Pancreas (tissue), 10 donors: ENCODE measurements at regions not wholly inside any gene's neighbourhood (a gene's known extent, or its start where the extent isn't known, plus 50 kb on each side); places are given as distances from the start of the nearest gene placed in this dataset.

Experiments used
- ATAC-seq, 4 donors: fragments of 200-7000 bp; cut with Tn5 transposase; one replicate each; pipeline versions ENCODE4 v1.8.0 to v1.9.1; 2020; ENCODE audit warnings: mild to moderate bottlenecking in 4 of 4, moderate library complexity in 4 of 4
- DNase-seq, 6 donors: peaks; one replicate each; pipeline ENCODE4 v3.0.0-alpha.2; 2020
- FAIRE-seq: peaks from 2 replicates; lab custom pipeline; 2012; peaks lifted over from hg19 to GRCh38; lab: Jason Lieb, UNC
- H3K27ac ChIP-seq, 4 donors: fragments of 200-600 bp; sonication (generic); 1 replicate in 3 of 4; 2 replicates in 1 of 4; pipeline versions ENCODE4 v1.5.0 to v1.8.0; 2020
- H3K27me3 ChIP-seq, 4 donors: fragments of 200-600 bp; one replicate each; pipeline ENCODE4 v1.8.0; 2021
- H3K36me3 ChIP-seq, 3 donors: fragments of 200-600 bp; sonication (generic) in 1 of 3; one replicate each; pipeline versions ENCODE4 v1.5.0 to v1.8.0; 2020 to 2021
- H3K4me1 ChIP-seq, 3 donors: fragments of 200-600 bp; one replicate each; pipeline ENCODE4 v1.8.0; 2021
- H3K4me3 ChIP-seq, 4 donors: fragments of 200-600 bp; sonication (generic) in 2 of 4; one replicate each; pipeline versions ENCODE4 v1.5.0 to v1.8.0; 2020 to 2021
- H3K9me3 ChIP-seq, 4 donors: fragments of 200-600 bp; one replicate each; pipeline ENCODE4 v1.8.0; 2021
- CTCF ChIP-seq, 4 donors: fragments of 200-600 bp; sonication (generic) in 3 of 4; IDR thresholded peaks; one replicate each; pipeline versions ENCODE4 v1.5.0 to v1.8.0; 2021; ENCODE audit warnings: antibody characterized with exemption in 4 of 4
- WGBS, 2 donors: extraction: QIAGEN DNeasy Blood & Tissue Kit; methylation state at CpG; one replicate each; pipeline ENCODE4 v1.1.7; 2013; 5-methylcytosine and 5-hydroxymethylcytosine counted together
- intact Hi-C, 3 donors: fragments of 100-400 bp; cut with DNase I; formaldehyde crosslinking; loops; one replicate each; pipeline versions ENCODE4 v1.11.1 to v1.14.2; 2022
- donor health status: healthy with polysubstance abuse.
- donor health status: DM: no; HTN: no; CAD: no; lungs with moderate emphysema.
- donor health status: DM: no; HTN: no; CAD: no.
- donor health status: control.
- donor health status: control.
- donor health status: Bipolar disorder and iron deficiency.
- donor health status: DM: yes; HTN: yes; CAD: no.
- donor health status: DM: no; HTN: no; CAD: no.
- donor health status: DM: no; HTN: no; CAD: no.
- donor health status: DM: yes; HTN: yes; CAD: no.

- Histone ChIP-seq H3K36me3 (no peaks in the 10 kb centered on the region), H3K4me1 (no peaks in the 10 kb centered on the region), H3K27me3 (no peaks in the 10 kb centered on the region), H3K27ac (no peak overlapping the region), H3K9me3 (no peaks in the 10 kb centered on the region), H3K4me3 (no peak overlapping the region)
- DNase-seq, result no peak
- WGBS, 2 donors, result 84 to 92% methylated on average over 13 of the region's 13 CpGs
- no peak for FAIRE-seq
- no peak for TF ChIP-seq CTCF (IDR thresholded peaks at IDR 0.05)
- intact Hi-C loops, result no loop called here
- ATAC-seq, result no peak
Measured at GRCh38 chr11:129574431-129574830, 198.8 kb downstream of the BARX2 start.

GRCh38 chr11:129576652-129577051 is 201.0 kb downstream of the BARX2 start:
- Histone ChIP-seq H3K36me3 (no peaks in the 10 kb centered on the region), H3K27ac (no peak overlapping the region), H3K4me3 (no peak overlapping the region), H3K9me3 (no peaks in the 10 kb centered on the region), H3K27me3 (no peaks in the 10 kb centered on the region), H3K4me1 (no peaks in the 10 kb centered on the region)
- no peak for ATAC-seq
- TF ChIP-seq CTCF (IDR thresholded peaks at IDR 0.05), result no peak
- WGBS, 2 donors, result 48 to 61% methylated on average over 2 of the region's 2 CpGs
- intact Hi-C loops, result no loop called here
- no peak for FAIRE-seq
- no peak for DNase-seq

GRCh38 chr11:129578006-129578405 is 202.4 kb downstream of the BARX2 start:
- no peak for ATAC-seq
- Histone ChIP-seq H3K27me3 (no peaks in the 10 kb centered on the region), H3K4me1 (no peaks in the 10 kb centered on the region), H3K36me3 (no peaks in the 10 kb centered on the region), H3K9me3 (no peaks in the 10 kb centered on the region), H3K27ac (no peak overlapping the region), H3K4me3 (no peak overlapping the region)
- no peak for TF ChIP-seq CTCF (IDR thresholded peaks at IDR 0.05)
- intact Hi-C loops, result no loop called here
- no peak for DNase-seq
- no peak for FAIRE-seq
- WGBS, 2 donors, result 74 to 89% methylated on average over 4 of the region's 4 CpGs

- DNase-seq (no peak), ATAC-seq (no peak), FAIRE-seq (no peak)
- H3K4me3 ChIP-seq, result no peak overlapping the region
- H3K27ac ChIP-seq, result no peak overlapping the region
- no peaks in the 10 kb centered on the region for H3K4me1 ChIP-seq
- TF ChIP-seq CTCF (IDR thresholded peaks at IDR 0.05), result no peak
- intact Hi-C loops, result no loop called here
- no peaks in the 10 kb centered on the region for H3K36me3 ChIP-seq
- no peaks in the 10 kb centered on the region for H3K27me3 ChIP-seq
- WGBS, 2 donors, result 78 to 80% methylated on average over 10 of the region's 10 CpGs
- H3K9me3 ChIP-seq, result no peaks in the 10 kb centered on the region
Measured at GRCh38 chr11:129580278-129580677, 204.6 kb downstream of the BARX2 start.

- FAIRE-seq, result no peak
- H3K27me3 ChIP-seq, result no peaks in the 10 kb centered on the region
- no peak for TF ChIP-seq CTCF (IDR thresholded peaks at IDR 0.05)
- no peaks in the 10 kb centered on the region for H3K9me3 ChIP-seq
- DNase-seq, result no peak
- no peak overlapping the region for H3K4me3 ChIP-seq
- intact Hi-C loops, result no loop called here
- ATAC-seq, result no peak
- H3K4me1 ChIP-seq, result no peaks in the 10 kb centered on the region
- H3K27ac ChIP-seq, result no peak overlapping the region
- WGBS, 2 donors, result 61 to 79% methylated on average over 6 of the region's 6 CpGs
- no peaks in the 10 kb centered on the region for H3K36me3 ChIP-seq
Measured at GRCh38 chr11:129584316-129584715, 208.7 kb downstream of the BARX2 start.
